ENCODE measurements at regions not wholly inside any gene's neighbourhood (a gene's known extent, or its start where the extent isn't known, plus 50 kb on each side); places are given as distances from the start of the nearest gene placed in this dataset.
"Not testable (repeated sequence)": the region's sequence is repeated elsewhere in the genome, so short reads cannot be mapped to it uniquely, and the experiment has no call there.

- peak; percentile 74 for DNase-seq (ENCODE audit: low read depth)
These were observed 1531.2 kb downstream of the STIM2 start for GRCh38 chr4:28391877-28392276.

- DNase-seq (ENCODE audit: low read depth): no peak
These were observed 1542.1 kb downstream of the STIM2 start for GRCh38 chr4:28402751-28403150.

- no peak for DNase-seq (ENCODE audit: low read depth)
These were observed 1560.6 kb downstream of the STIM2 start for GRCh38 chr4:28421221-28421620.

- DNase-seq (ENCODE audit: low read depth): no peak
These were observed 1565.6 kb downstream of the STIM2 start for GRCh38 chr4:28426251-28426650.

GRCh38 chr4:28427306-28428085 is 1566.9 kb downstream of the STIM2 start:
- peak; percentile 21 for DNase-seq (ENCODE audit: low read depth)

- DNase-seq (ENCODE audit: low read depth): no peak
These were observed 1571.8 kb downstream of the STIM2 start for GRCh38 chr4:28432348-28433025.

- DNase-seq (ENCODE audit: low read depth): no peak
These were observed 1574.7 kb downstream of the STIM2 start for GRCh38 chr4:28435314-28435713.

- DNase-seq (ENCODE audit: low read depth): no peak
These were observed 1575.8 kb downstream of the STIM2 start for GRCh38 chr4:28436191-28437080.

GRCh38 chr4:28443371-28443770 is 1582.7 kb downstream of the STIM2 start:
- DNase-seq (ENCODE audit: low read depth): no peak

GRCh38 chr4:28443801-28444412 is 1583.3 kb downstream of the STIM2 start:
- no peak for DNase-seq (ENCODE audit: low read depth)

GRCh38 chr4:28444886-28445496 is 1584.3 kb downstream of the STIM2 start:
- DNase-seq (ENCODE audit: low read depth): peak; percentile 35

GRCh38 chr4:28449085-28449484 is 1588.4 kb downstream of the STIM2 start:
- DNase-seq (ENCODE audit: low read depth): no peak

- DNase-seq (ENCODE audit: low read depth): no peak
These were observed 1590.7 kb downstream of the STIM2 start for GRCh38 chr4:28451346-28451745.

- DNase-seq (ENCODE audit: low read depth): no peak
These were observed 1602.4 kb downstream of the STIM2 start for GRCh38 chr4:28462766-28463700.

- DNase-seq (ENCODE audit: low read depth): no peak
These were observed 1604.2 kb downstream of the STIM2 start for GRCh38 chr4:28464823-28465222.

GRCh38 chr4:28466886-28467285 is 1606.2 kb downstream of the STIM2 start:
- not testable (repeated sequence) for DNase-seq (ENCODE audit: low read depth)

- DNase-seq (ENCODE audit: low read depth): peak; percentile 16
These were observed 1608.7 kb downstream of the STIM2 start for GRCh38 chr4:28469387-28469786.

GRCh38 chr4:28469886-28470285 is 1609.2 kb downstream of the STIM2 start:
- DNase-seq (ENCODE audit: low read depth): peak; percentile 48

GRCh38 chr4:28475381-28475780 is 1614.7 kb downstream of the STIM2 start:
- DNase-seq (ENCODE audit: low read depth): no peak

GRCh38 chr4:28479666-28480065 is 1619.0 kb downstream of the STIM2 start:
- DNase-seq (ENCODE audit: low read depth): no peak

GRCh38 chr4:28481565-28481964 is 1620.9 kb downstream of the STIM2 start:
- DNase-seq (ENCODE audit: low read depth): no peak
